ENCODE measurements at regions not wholly inside any gene's neighbourhood (a gene's known extent, or its start where the extent isn't known, plus 50 kb on each side); places are given as distances from the start of the nearest gene placed in this dataset.
"Not testable (repeated sequence)": the region's sequence is repeated elsewhere in the genome, so short reads cannot be mapped to it uniquely, and the experiment has no call there.

GRCh38 chr12:89774645-89775044 lies 66.0 kb upstream of the ATP2B1 start:
- H3K9me3 ChIP-seq = no peaks in the 10 kb centered on the region
- H3K27me3 ChIP-seq = no peaks in the 10 kb centered on the region
- no peak overlapping the region for H3K27ac ChIP-seq
- WGBS, 2 donors (ENCODE audit: low coverage in 1 of 2) = 90 to 94% methylated on average over 1 of the region's 1 CpG
- no peaks in the 10 kb centered on the region for H3K4me1 ChIP-seq
- ATAC-seq = no peak
- H3K36me3 ChIP-seq = no peaks in the 10 kb centered on the region
- H3K4me3 ChIP-seq = no peak overlapping the region
- TF ChIP-seq POLR2AphosphoS5 (IDR thresholded peaks at IDR 0.05) (no peak), POLR2A (IDR thresholded peaks at IDR 0.05) (no peak), EP300 (IDR thresholded peaks at IDR 0.05) (no peak), CTCF (IDR thresholded peaks at IDR 0.05) (no peak)

DNA sequence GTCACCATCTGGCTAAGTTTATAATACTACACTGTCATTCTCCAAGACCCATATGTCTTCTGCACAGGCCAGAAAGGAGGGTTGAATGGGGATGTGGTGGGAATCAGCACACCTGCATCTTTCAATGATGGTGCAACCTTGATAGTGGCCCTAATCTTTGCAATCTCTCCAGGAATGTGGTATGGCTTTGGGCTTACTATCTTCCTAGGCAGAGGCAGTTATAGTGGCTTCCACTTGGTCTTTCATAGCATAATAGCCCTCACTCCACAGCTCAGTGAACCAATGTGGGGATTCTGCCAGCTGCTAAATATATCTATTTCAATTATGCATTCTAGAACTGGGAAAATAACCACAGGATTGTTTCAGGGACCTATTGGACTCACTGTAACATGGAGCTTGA lies 61.8 kb upstream of the ATP2B1 start:
- Histone ChIP-seq H3K27ac (no peak overlapping the region), H3K4me1 (no peaks in the 10 kb centered on the region), H3K4me3 (no peak overlapping the region), H3K27me3 (no peaks in the 10 kb centered on the region), H3K9me3 (no peaks in the 10 kb centered on the region), H3K36me3 (no peaks in the 10 kb centered on the region)
- no peak for TF ChIP-seq POLR2A (IDR thresholded peaks at IDR 0.05)
- no peak for TF ChIP-seq POLR2AphosphoS5 (IDR thresholded peaks at IDR 0.05)
- no peak for ATAC-seq

DNA sequence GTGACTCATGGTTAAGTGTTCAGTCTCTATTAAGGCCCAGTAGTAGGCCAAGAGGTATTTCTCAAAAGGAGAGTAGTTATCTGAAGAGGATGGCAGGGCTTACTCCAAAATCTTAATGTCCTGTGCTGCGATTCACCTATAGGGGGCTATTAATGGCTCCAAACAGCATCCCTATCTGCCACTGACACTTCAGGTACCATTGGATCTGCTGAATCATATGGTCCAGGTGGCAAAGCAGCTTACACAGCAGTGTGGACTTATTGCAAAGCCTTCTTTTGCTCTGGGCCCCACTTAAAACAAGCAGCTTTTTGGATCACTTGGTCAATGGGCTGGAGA lies 60.8 kb upstream of the ATP2B1 start:
- Histone ChIP-seq H3K4me1 (no peaks in the 10 kb centered on the region), H3K36me3 (no peaks in the 10 kb centered on the region), H3K27me3 (no peaks in the 10 kb centered on the region), H3K27ac (no peak overlapping the region), H3K9me3 (no peaks in the 10 kb centered on the region), H3K4me3 (no peak overlapping the region)
- TF ChIP-seq EP300 (IDR thresholded peaks at IDR 0.05) (no peak), POLR2A (IDR thresholded peaks at IDR 0.05) (no peak), CTCF (IDR thresholded peaks at IDR 0.05) (no peak), POLR2AphosphoS5 (IDR thresholded peaks at IDR 0.05) (no peak)
- WGBS, 2 donors (ENCODE audit: low coverage in 1 of 2) = 100% methylated on average over 1 of the region's 1 CpG
- no peak for ATAC-seq

DNA sequence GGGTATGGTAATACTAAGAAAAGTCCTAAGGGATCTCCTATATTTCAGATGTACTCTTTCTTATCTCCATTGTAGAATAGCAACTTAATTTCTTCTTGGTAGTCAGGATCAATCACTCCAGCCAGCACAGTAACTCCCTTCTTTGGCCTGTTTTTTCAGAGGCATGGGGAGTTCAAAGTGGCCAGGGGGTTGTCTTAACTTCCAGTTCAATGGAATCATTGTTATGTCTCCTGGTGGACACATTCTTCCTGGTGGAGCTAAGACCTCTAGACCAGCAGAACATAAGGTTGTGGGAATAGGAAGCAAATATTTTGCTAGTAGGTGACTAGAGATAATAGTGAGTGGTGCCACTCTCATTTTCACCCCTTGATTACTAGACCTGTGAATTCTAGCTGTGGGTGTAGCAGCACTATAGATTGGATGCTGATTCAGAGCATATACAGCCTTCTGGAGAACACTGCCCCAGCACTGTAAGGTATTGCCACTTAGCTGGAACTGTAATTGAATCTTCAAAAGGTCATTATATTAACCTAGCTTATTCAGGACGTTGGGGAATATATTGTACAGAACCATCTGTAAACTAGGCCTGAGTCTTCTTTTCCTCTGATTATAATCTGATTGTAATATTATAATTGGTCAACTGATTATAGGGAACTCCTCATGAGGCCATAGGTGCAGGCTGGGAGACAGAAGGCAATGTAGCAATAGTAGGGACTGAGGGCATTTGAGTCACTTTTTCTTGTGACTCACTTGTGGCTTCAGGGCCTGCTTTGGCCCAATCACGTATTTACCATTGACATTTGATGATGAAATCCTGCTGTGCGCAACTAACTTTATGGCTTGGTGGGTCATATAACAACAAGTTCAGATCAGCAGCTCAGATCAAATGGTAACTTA lies 60.2 kb upstream of the ATP2B1 start:
- ATAC-seq = no peak
- Histone ChIP-seq H3K9me3 (no peaks in the 10 kb centered on the region), H3K4me3 (no peak overlapping the region), H3K36me3 (no peaks in the 10 kb centered on the region), H3K27ac (no peak overlapping the region), H3K27me3 (no peaks in the 10 kb centered on the region), H3K4me1 (no peaks in the 10 kb centered on the region)
- 78 to 86% methylated on average over 2 to 3 of the region's 3 CpGs for WGBS, 2 donors (ENCODE audit: low coverage in 1 of 2)
- TF ChIP-seq POLR2AphosphoS5 (IDR thresholded peaks at IDR 0.05) (no peak), CTCF (IDR thresholded peaks at IDR 0.05) (no peak), EP300 (IDR thresholded peaks at IDR 0.05) (no peak), POLR2A (IDR thresholded peaks at IDR 0.05) (no peak)

GRCh38 chr12:89765959-89766824 lies 57.6 kb upstream of the ATP2B1 start:
- Histone ChIP-seq H3K4me3 (no peak overlapping the region), H3K27ac (no peak overlapping the region), H3K9me3 (no peaks in the 10 kb centered on the region), H3K27me3 (no peaks in the 10 kb centered on the region), H3K4me1 (no peaks in the 10 kb centered on the region), H3K36me3 (no peaks in the 10 kb centered on the region)
- TF ChIP-seq EP300 (IDR thresholded peaks at IDR 0.05) = no peak
- TF ChIP-seq CTCF (IDR thresholded peaks at IDR 0.05) = no peak
- TF ChIP-seq POLR2A (IDR thresholded peaks at IDR 0.05) = no peak
- TF ChIP-seq POLR2AphosphoS5 (IDR thresholded peaks at IDR 0.05) = no peak
- no peak for ATAC-seq
- WGBS, 2 donors (ENCODE audit: low coverage in 1 of 2) = 88 to 91% methylated on average over 3 of the region's 3 CpGs

DNA sequence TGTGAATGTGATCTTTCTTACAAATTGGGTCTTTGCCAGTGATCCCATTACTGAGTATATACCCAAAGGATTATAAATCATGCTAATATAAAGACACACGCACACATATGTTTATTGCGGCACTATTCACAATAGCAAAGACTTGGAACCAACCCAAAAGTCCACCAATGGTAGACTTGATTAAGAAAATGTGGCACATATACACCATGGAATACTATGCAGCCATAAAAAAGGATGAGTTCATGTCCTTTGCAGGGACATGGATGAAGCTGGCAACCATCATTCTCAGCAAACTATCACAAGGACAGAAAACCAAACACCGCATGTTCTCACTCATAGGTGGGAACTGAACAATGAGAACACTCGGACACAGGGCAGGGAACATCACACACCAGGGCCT lies 55.5 kb upstream of the ATP2B1 start:
- not testable (repeated sequence) for H3K9me3 ChIP-seq, H3K27me3 ChIP-seq, H3K4me3 ChIP-seq, H3K36me3 ChIP-seq, H3K27ac ChIP-seq, H3K4me1 ChIP-seq, ATAC-seq
- WGBS, 2 donors (ENCODE audit: low coverage in 1 of 2) = 86 to 93% methylated on average over 3 of the region's 4 CpGs

Measured in gastroesophageal sphincter (tissue), 4 donors.